Sigmoid colon (tissue), 4 donors: ENCODE measurements at regions not wholly inside any gene's neighbourhood (a gene's known extent, or its start where the extent isn't known, plus 50 kb on each side); places are given as distances from the start of the nearest gene placed in this dataset.

Source experiments
- POLR2AphosphoS5 ChIP-seq, 4 donors: sonication (generic); formaldehyde crosslinking; IDR thresholded peaks; one replicate each; pipeline ENCODE4 v1.6.1; 2017; ENCODE audit warnings: antibody characterized with exemption in 4 of 4
- TF ChIP-seq, protein P1 (sequence below), 4 experiments: fragments of 450-650 bp in 3 of 4; fragments of 200-600 bp in 1 of 4; IDR thresholded peaks; one replicate each; pipeline ENCODE4 v1.5.1; 2016 to 2019; ENCODE audit warnings: antibody characterized with exemption in 4 of 4, mild to moderate bottlenecking in 3 of 4, moderate library complexity in 2 of 4

GRCh38 chr5:74188351-74189105, 452.0 kb downstream of the ENC1 start:
- TF ChIP-seq, protein P1, sequence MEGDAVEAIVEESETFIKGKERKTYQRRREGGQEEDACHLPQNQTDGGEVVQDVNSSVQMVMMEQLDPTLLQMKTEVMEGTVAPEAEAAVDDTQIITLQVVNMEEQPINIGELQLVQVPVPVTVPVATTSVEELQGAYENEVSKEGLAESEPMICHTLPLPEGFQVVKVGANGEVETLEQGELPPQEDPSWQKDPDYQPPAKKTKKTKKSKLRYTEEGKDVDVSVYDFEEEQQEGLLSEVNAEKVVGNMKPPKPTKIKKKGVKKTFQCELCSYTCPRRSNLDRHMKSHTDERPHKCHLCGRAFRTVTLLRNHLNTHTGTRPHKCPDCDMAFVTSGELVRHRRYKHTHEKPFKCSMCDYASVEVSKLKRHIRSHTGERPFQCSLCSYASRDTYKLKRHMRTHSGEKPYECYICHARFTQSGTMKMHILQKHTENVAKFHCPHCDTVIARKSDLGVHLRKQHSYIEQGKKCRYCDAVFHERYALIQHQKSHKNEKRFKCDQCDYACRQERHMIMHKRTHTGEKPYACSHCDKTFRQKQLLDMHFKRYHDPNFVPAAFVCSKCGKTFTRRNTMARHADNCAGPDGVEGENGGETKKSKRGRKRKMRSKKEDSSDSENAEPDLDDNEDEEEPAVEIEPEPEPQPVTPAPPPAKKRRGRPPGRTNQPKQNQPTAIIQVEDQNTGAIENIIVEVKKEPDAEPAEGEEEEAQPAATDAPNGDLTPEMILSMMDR (IDR thresholded peaks at IDR 0.05): no peak
- TF ChIP-seq POLR2AphosphoS5 (IDR thresholded peaks at IDR 0.05): no peak
